ENCODE measurements at regions not wholly inside any gene's neighbourhood (a gene's known extent, or its start where the extent isn't known, plus 50 kb on each side); places are given as distances from the start of the nearest gene placed in this dataset.

DNA sequence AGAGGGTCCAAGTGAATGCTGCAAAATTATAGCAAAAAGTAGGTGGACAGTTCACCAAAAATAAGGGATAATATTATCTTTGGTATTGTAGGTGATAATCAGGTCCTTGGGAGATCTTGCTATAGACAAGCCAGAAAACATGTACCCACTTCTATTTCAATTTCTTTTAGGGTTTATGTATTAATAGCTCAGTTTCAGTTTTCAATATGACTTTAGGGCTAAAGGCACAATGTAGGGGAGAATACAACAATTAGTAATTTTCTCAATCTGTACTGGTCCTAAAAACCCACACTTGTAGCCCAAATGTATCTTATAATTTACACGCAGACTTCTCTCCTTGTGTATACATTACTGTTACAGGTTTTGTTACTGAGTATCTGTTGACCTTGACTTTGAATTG, 307.0 kb upstream of the ID4 start:
- Histone ChIP-seq H3K9me1 (ENCODE audit: control insufficient read depth, insufficient read depth, low read length) (no peaks in the 10 kb centered on the region), H2AFZ (ENCODE audit: low read depth, low read length) (no peak overlapping the region), H3K4me1 (replicated peaks in 1 of 2; ENCODE audit: control insufficient read depth in 2 of 2, insufficient read depth in 2 of 2, low read length in 2 of 2) (no peaks in the 10 kb centered on the region), H3K4me2 (ENCODE audit: insufficient read depth, low read length) (no peak overlapping the region), H3K4me3 (no peak overlapping the region), H3K36me3 (ENCODE audit: control insufficient read depth, insufficient read depth, low read length) (no peaks in the 10 kb centered on the region), H3K27me3 (ENCODE audit: control insufficient read depth in 2 of 2, insufficient read depth in 2 of 2, low read length in 2 of 2) (no peaks in the 10 kb centered on the region), H3K9ac (ENCODE audit: insufficient read depth in 1 of 2, low read depth in 2 of 2, low read length in 2 of 2) (no peak overlapping the region), H3K9me3 (replicated peaks; ENCODE audit: control insufficient read depth, insufficient read depth, low read depth, low read length) (no peaks in the 10 kb centered on the region; the same call in 1 of the 2 replicates), H4K20me1 (replicated peaks; ENCODE audit: control insufficient read depth, insufficient read depth, low read length) (no peaks in the 10 kb centered on the region), H3K79me2 (ENCODE audit: control insufficient read depth, insufficient read depth, low read length) (no peaks in the 10 kb centered on the region), H3K27ac (ENCODE audit: extremely low read depth, low read depth, low read length) (no peak overlapping the region)
- 0% methylated on average over 1 of the region's 1 CpG for WGBS (ENCODE audit: insufficient coverage, low coverage, missing lambda C conversion rate)
- ChIA-PET POLR2A (no interaction called here), CTCF (ENCODE audit: low intra/inter-chr PET ratio) (no interaction called here)
- no TSS peak for BruUV-seq (replicated peaks)
- FAIRE-seq, result no peak
- no peak for TF ChIP-seq NR1H2 (CRISPR knock-in tag; IDR thresholded peaks at IDR 0.05)
- TF ChIP-seq MECOM (CRISPR knock-in tag; IDR thresholded peaks at IDR 0.05), result no peak
- intact Hi-C loops (cut with micrococcal nuclease), result no loop called here
- no peak for ATAC-seq
- no peak for DNase-seq (ENCODE audit: extremely low read depth in 1 of 4, low spot score in 3 of 4)
- in situ Hi-C loops (cut with MboI), result no loop called here

DNA sequence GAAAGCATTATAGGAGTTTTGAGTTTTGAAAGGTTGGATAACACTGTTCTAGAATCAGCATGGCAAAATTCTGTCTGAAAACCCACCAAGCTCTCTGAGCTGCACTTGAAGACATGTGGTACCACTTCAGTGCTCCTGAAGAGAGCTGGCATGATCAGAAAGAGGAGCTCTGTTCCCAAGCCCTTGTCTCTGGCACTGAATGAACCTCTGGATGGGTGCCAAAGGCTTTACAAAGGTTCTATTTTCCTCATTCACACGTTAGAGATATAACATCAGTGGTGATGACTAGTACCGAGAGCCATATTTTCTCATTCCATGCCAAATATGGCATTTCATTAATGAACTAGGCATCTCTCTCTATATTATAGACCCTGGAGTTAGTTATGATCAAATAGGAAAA, 301.8 kb upstream of the ID4 start:
- WGBS (ENCODE audit: insufficient coverage, low coverage, missing lambda C conversion rate), result 0% methylated on average over 2 of the region's 2 CpGs
- CTCF ChIA-PET (ENCODE audit: low intra/inter-chr PET ratio), result no interaction called here
- intact Hi-C loops (cut with micrococcal nuclease), result no loop called here

More for the DNA sequence above, 301.8 kb upstream of the ID4 start:
- POLR2A ChIA-PET, result no interaction called here
- Histone ChIP-seq H3K36me3 (ENCODE audit: control insufficient read depth, insufficient read depth, low read length) (no peaks in the 10 kb centered on the region), H3K4me1 (replicated peaks in 1 of 2; ENCODE audit: control insufficient read depth in 2 of 2, insufficient read depth in 2 of 2, low read length in 2 of 2) (no peaks in the 10 kb centered on the region), H3K9me1 (ENCODE audit: control insufficient read depth, insufficient read depth, low read length) (no peaks in the 10 kb centered on the region), H3K9ac (ENCODE audit: insufficient read depth in 1 of 2, low read depth in 2 of 2, low read length in 2 of 2) (no peak overlapping the region), H3K4me2 (ENCODE audit: insufficient read depth, low read length) (no peak overlapping the region), H3K9me3 (replicated peaks; ENCODE audit: control insufficient read depth, insufficient read depth, low read depth, low read length) (no peaks in the 10 kb centered on the region), H3K79me2 (ENCODE audit: control insufficient read depth, insufficient read depth, low read length) (no peaks in the 10 kb centered on the region), H3K27ac (ENCODE audit: extremely low read depth, low read depth, low read length) (no peak overlapping the region), H3K27me3 (ENCODE audit: control insufficient read depth in 2 of 2, insufficient read depth in 2 of 2, low read length in 2 of 2) (no peaks in the 10 kb centered on the region), H3K4me3 (no peak overlapping the region), H2AFZ (ENCODE audit: low read depth, low read length) (no peak overlapping the region), H4K20me1 (replicated peaks; ENCODE audit: control insufficient read depth, insufficient read depth, low read length) (no peaks in the 10 kb centered on the region)
- ATAC-seq (no peak), DNase-seq (ENCODE audit: extremely low read depth in 1 of 4, low spot score in 3 of 4) (no peak), FAIRE-seq (no peak)
- no TSS peak for BruUV-seq (replicated peaks)
- in situ Hi-C loops (cut with MboI), result no loop called here
- TF ChIP-seq ZNF584 (CRISPR knock-in tag; IDR thresholded peaks at IDR 0.05; ENCODE audit: low read depth), result no peak
- TF ChIP-seq, protein P1, sequence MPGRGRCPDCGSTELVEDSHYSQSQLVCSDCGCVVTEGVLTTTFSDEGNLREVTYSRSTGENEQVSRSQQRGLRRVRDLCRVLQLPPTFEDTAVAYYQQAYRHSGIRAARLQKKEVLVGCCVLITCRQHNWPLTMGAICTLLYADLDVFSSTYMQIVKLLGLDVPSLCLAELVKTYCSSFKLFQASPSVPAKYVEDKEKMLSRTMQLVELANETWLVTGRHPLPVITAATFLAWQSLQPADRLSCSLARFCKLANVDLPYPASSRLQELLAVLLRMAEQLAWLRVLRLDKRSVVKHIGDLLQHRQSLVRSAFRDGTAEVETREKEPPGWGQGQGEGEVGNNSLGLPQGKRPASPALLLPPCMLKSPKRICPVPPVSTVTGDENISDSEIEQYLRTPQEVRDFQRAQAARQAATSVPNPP (IDR thresholded peaks at IDR 0.05; ENCODE audit: borderline replicate concordance, insufficient read depth, insufficient read length), result no peak
- TF ChIP-seq BRF1 (IDR thresholded peaks at IDR 0.05; ENCODE audit: borderline replicate concordance, extremely low read depth, insufficient read length), result no peak
